ENCODE measurements at regions not wholly inside any gene's neighbourhood (a gene's known extent, or its start where the extent isn't known, plus 50 kb on each side); places are given as distances from the start of the nearest gene placed in this dataset.

DNA sequence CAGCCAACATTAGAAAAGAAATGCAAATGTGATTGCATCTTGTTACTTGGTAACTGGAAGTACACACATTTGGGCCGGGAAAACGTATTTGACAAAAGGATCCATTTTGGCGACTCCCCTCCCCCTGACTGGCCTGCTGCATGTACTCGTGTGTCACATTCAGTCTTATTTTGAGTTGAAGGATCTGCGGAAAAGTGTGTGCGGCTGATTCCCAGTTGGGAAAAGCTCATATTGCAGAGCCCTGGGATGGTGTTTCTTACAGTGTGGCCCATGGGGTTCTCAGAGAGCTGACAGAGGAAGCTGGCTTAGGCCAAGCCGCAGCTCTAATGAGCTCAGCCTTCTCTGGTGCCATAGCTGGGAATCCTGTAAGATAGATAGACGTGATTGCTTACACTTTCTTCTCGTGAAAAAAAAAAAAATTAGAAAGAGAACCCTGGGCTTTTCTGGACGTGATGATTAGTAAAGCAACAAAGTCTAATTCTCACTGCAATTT, 170.3 kb upstream of the ARGLU1 start:
- no peak for DNase-seq

DNA sequence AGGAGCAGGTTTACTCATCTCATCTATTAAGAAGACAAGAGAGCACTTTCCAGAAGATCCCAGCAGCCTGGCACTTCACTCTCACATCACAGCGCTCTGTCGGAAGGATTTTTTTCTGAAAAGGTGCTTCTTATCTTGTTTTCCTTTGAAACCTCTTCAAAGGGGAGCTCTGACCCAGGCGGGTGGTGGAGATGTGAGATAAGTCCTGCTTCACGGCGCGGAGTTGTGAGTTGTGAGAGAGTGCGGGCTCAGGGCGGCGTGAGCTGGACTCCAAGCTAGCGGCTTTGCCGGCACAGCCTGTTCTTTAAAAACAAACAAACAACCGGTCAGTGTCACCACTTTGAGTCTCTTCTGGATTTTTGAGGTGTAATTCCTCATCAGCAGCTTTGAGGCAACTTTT, 169.0 kb upstream of the ARGLU1 start:
- DNase-seq: no peak

DNA sequence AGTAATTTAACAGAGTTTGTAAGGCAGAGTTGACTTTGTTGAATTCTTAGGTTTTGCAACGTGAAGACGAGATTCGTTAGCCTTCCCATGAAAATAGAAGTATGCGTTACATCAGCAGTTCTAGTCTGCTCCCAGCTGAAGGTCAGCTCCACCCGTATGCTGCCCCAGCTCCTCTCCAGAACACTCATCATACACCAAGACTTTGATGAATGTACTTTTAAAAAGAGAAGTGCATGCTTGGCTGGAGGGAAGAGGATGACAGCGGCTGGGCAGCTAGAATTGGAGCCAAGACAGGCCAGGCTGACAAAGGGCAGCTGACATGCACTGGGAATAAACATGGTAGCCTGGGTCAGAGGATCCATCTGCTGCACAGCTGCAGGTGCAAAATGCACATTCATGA, 166.3 kb upstream of the ARGLU1 start:
- DNase-seq: no peak

DNA sequence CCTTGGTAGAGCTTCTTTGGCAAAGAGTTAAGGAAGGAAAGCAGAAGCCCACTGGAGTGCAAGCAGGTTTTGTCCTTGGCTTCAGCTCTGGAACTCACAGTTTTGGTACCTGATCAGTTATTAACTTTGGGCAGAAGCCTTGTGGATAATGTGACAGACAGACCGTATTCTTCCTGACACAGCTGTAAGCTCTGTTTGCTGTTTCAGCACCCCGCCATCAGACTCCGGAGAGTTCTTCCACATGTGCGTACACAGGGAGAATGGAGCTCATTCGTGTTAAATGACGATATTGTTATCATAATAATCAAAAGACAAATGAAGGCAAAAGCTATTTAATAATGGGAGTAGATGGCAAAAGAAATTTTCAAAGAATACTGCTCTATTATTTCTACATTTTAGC, 155.1 kb upstream of the ARGLU1 start:
- no peak for DNase-seq

DNA sequence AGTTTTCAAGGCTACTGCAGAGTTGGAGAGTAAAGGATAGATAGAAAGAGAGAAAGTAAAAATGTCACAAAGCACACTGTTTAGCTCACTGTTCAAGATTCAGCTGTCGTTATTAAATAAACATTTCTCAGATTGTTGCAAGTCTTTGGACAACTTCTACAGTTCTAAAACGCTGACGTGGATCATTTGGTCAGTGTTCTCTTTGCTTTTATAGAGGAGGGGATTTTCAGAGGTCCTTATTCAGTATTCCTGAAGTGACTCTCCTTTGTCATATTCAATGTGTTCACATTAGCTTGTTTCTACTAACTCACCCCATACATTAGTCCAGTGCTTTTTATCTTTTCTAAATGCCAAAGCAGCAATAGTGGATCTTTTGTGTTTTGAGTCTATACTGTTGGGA, 154.7 kb upstream of the ARGLU1 start:
- DNase-seq: no peak

DNA sequence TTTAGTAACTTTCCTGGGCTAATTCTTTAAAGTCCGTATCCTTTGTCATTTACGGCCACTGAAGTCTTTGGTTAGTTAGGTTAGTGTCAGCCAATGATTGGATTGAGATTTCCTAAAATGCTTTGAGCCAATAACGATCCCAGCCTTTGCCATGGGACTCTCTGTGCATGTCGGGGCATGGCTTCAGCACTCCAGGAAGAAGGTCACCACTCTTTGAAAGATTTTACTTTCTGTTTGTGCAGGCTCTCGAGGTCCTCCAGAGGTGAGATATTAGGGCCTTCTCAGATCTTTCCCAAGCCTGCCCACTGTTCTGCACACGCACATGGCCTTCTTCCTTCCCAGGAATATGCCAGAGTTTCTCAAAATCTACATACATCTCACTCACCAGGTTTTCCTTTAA, 153.7 kb upstream of the ARGLU1 start:
- no peak for DNase-seq

DNA sequence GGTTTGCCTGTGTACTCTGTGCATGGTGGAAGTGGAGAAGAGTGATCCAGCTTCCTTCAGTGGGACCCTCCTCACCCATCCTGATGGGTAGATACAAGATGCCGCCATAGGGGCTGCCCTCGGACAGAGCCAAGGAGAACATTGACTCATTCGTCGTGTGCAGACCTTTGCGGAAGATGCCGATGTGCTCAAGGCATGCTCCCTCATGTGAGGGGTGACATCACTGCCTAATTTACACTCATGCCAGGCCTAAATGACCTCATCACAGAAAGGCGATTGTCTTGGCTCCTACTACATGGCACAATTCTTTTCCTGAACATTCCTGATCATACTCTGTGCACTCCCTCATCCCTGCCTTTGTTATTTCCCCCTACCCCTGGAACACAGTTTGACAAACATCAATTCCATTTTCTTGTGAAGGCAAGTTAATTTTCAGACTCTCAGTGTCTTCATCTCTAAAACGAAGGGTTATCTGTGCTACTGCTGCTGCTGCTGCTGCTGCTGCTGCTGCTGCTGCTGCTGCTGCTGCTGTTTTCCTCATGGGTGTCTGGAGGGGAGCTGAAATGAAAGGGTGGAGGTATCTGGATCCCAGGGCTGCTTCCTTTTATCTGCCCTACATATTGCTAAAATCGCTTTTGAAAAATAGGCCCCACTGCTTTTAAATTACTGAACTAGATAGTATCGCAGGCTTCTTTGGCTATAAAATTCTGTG, 146.5 kb upstream of the ARGLU1 start:
- DNase-seq: no peak

DNA sequence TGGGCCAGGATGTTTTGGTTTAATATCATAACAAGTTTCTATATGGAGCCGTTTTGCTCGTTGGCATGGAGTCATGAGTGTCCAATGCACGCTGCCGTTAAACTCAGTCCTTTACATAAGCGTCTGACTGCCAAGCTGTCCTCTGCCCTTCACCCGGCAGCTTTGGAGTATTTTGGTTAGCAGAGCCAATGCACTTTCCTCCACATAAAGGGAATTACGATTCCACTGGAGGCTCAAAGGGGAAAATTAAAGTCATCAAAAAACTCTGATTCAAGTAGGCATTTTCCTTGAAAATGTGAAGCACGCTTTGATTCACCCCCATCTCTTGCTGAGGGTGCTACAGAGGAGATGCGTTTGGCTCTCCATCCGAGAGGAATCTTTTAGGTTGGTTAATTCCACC, 144.4 kb upstream of the ARGLU1 start:
- no peak for DNase-seq

DNA sequence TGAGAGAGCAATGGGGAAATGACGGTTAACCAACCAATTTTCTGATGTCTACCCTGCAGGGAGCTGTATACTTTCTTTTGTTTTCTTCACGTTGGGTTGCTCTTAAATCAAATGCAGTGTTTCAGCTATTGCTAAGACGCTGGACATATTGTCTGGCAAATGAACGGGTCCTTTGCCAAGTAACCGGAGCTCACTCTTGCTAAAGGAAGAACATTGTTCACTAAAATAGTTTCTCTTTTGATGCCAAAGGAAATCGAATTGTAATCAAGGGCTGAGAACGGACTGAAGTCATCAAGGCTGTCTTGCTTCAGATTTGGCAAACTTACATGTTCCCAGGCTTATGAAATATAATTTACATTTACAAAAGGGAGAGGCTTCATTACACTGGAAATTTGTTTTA, 142.3 kb upstream of the ARGLU1 start:
- no peak for DNase-seq

DNA sequence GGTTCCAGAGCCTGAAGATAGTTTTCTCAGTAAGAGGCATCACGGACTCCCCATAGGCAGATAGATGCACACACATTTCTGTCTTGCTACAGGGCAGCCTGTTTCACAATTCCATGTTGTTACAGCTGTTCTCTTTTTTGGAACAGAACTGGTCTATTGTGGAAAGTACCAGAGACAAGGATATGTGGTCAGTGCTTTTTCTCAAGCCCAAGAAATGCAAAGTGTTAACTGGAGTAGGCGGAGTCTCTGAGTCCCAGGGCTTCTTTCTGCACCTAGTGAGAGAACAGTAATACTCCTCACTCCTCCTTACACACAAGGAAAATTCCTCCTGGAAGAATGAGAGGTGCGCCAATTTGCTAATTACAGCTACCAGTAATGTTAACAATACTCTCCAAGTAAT, 141.6 kb upstream of the ARGLU1 start:
- no peak for DNase-seq

DNA sequence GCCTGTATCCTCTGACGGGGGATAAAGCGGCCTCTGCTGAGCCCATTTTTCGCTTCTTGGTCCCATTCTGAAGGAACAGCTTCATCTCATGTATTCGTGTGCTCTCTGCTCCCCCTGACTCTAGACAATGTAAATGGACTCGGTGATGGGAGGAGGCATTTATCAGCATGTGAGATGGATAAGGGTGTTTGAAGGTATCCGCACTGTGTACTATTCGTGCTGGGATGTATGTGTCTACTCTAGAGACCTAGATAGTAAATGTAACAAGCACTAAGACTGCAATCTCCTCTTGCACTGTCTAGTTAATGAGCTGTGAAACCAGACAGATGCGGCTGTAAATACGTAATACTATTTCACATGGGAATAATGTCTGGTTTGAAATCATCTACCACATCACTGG, 134.6 kb upstream of the ARGLU1 start:
- no peak for DNase-seq

DNA sequence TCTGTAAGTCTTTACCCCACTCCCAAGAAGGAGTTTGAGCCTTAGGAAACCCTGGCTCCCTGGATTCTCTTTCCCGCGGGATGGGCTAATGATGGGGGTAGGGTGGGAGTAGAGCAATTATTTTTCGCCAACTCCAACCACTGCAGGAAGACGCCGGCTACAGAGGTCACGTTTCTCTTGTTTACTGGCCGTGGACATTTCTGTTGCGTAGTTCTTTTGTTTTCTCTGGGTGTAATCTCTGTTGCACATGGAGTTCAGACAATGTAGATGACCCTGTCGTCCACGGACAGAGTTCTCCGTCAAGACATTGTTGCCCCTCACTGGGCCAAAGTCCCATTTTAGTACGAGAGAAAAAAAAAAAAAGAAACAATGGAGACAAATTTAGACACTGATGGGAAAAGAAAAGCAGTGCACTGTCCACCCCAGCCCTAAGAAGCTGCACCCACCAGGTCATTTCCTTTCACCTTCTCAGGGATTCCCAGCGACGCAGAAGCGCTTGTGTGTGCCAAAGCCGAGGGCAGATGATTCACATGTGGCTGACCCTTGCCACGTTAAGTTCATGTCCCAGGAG, 133.9 kb upstream of the ARGLU1 start:
- DNase-seq: no peak

DNA sequence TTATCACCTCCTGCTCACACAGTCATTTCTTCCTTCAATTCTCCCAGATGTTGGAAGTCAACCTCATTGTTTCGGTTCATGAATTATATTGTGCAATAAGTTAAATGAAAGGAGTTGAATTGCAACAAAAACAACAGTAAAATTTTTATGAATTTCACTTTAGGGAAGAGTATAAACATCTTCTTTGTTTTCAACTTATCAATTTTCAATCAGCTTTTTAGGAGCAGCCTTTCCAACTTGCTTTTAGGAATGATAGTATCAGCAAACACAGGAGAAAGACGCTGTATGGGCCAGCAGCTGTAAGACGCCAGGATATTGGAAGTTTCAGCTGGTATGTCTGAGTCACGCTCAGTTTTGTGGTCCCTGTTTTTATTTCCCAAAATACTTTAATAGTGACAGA, 132.5 kb upstream of the ARGLU1 start:
- no peak for DNase-seq

DNA sequence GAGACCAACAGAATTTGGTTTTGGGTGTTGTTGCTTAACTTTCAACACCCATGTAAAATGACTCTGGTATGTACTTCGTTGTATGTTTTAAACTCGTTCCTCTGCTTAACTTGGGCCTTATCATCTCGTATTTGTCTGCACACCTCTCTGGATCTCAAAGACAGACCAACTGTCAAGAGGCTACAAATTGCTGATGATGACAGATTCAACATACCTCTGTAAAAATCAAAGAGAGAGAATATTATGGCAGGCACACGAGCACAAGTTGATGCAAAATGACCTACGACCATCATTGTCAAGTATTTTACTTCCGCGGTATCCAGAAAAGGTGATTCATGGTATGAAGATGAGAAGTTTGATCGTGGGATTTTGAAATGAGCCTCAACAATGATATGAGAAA, 132.1 kb upstream of the ARGLU1 start:
- DNase-seq: no peak

DNA sequence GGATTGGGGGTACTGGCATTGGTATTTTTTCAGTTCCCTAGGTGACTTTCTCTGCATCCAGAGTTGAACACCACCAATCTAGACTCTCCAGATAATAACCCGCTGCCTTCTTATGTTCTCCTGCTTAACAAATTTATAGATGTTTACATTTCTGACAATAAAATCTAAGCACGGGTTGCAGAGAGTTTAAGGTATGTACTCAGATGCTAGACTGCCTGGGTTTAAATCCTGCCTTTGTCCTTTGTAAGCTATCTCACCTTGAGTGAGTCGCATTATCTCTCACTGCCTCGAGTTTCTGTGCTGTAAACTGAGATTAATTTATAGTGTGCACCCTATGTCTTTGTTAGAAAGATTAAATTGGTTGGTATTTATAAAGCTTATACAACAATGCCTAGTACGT, 131.4 kb upstream of the ARGLU1 start:
- no peak for DNase-seq

DNA sequence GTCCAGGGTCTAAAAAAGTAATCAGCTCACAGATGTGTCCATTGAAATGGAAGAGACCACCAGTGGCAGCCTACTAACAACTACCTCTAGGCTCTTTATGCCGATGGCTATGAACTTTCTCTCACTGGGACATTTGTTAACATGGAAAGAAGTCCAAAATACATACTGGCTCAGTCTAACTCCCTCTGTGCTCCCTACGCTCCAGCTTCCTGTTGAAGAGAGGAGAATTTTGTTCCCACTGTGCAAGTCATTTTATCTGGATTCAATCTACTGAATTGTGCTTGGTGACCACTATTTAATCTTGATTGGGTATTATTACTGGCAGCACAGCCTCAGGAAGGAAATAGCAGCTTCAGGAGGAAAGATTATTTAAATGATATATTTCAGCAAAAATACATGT, 128.8 kb upstream of the ARGLU1 start:
- no peak for DNase-seq

DNA sequence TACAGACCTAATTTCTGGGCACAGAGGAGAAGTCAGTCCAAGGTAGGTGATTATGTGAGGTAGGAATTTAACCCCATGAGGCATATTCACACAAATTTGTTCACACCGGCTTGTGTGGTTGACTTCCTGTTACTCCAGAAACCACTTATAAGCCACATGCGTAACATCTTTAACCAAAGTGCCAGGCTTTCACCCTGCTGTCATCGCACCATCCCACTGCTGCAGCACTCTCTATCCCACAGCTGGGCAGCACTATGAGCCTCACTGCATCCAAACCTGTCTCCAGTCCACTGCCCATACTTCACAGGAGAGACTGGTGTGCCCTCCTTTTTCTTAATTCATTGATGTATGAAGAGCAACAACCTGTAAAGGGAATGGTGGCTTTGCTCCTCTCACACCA, 128.2 kb upstream of the ARGLU1 start:
- DNase-seq: no peak

DNA sequence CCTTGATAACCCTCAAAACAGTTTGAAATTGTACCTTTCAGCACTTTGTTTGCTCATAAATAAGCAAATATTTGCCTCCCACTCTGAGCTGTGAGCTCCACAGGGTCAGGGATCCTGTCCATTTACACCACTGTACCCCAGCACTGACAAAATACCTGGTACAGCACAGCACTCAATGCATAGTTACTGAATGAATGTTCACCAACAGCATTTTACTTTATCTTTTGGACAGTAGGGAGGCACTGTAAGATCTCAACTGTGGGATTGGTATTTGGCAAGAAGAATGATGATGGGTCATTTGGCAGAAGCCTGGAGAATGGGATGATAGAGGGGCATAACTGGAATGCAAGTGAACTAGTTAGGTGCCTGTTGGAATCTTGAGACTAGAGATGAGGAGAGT, 127.2 kb upstream of the ARGLU1 start:
- DNase-seq: no peak

DNA sequence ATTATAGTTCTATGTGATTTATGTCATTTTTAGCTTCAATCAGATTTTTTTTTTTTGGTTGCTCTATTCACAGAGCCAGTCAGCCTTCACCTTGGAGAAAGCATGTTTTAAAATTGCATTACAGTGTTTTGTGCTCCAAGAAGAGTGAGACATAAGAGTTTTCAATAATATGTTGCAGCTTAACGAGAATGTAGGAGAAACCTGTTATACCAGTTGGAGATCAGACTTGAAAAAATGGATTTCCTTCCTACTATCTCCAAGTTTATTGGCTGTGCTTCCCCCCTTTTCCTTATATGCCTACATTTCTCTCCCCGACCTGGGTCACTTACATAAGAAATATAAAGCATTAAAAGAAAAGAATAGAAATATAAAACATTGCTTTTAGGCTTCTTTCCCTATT, 123.9 kb upstream of the ARGLU1 start:
- no peak for DNase-seq

DNA sequence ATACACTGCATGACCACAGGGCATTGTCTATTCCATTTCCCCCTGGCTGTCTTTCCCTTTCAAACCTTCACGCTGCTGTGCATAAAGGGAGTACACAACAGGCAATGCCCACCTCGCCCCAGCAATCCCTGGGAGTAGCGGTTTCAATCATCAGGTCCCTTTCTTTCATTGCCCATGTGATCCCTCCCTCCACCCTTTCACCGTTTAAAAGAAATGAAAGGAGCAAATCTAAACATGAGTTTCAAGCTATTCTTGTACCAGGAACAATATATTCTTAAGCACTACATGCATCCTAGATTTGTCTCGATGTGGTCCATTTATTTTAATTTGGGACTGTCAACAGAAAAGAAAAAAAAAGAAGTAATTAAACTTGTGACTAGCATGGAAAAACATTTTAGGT, 123.4 kb upstream of the ARGLU1 start:
- no peak for DNase-seq

DNA sequence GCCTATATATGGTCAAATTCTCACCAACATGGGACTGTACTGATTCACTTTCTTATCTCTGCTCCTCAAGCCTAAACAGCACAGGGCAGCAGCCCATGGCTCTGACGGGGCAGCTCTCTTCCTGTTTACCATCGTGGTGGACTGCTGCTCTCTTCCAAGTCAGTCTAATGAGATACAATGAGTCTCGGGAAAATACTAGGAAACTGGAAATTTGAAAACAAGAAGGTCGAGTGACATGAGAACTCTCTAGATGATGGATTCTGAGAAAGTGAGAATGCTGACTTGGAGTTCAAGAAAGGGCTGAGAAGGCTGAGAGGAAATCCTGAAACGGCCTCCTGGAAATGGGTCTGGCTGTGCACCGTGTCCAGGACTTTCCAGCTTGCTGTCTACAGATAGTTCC, 122.8 kb upstream of the ARGLU1 start:
- no peak for DNase-seq

DNA sequence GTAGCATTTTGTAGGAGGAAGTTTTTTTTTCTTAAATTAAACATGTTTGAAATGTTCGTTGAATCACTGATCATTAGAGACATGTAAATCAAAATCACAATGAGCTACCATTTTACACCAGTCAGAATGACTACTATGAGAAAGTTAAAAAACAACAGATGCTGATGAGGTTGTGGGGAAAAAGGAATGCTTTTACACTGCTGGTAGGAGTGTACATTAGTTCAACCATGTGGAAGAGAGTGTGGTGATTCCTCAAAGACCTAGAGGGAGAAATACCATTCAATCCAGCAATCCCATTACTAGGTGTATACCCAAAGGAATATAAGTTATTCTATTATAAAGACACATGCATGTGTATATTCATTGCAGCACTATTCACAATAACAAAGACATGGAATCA, 122.0 kb upstream of the ARGLU1 start:
- no peak for DNase-seq

DNA sequence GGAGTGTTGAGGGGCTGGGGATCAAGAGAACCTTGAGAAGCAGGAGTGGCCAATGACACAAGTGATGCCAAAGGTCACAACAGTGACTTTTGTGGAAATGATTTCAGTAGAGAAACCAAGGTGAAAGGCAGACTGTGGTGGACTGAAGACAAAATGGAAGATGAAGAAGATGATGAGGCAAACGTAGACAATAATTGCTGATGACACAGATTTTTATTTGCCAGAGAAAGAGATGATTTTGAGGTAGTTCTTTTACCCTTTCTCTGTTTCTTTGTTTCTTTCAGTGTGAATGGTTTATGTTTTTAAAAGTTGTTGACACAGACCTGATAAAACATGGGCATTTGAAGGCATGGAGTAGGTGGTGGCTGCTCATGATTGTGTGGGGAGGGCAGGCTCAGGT, 121.0 kb upstream of the ARGLU1 start:
- no peak for DNase-seq

DNA sequence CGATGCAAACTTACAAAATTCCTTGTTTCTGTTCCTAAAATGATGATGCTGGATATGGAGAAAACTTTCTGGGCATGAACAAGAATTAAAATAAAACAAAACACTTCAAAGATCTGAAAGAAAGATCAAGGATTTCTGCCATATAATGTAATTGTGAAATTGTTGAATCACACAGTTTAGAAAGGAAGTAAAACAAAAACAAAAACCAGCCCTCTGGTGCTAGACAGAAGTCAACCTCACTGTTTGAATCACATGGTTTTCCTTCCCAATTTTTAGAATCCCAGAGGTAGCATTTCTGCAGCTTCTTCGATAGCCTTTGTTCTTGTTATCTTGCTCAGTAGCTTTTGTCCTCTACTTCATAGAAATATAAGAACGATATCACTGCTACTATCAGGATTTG, 118.2 kb upstream of the ARGLU1 start:
- DNase-seq: no peak

DNA sequence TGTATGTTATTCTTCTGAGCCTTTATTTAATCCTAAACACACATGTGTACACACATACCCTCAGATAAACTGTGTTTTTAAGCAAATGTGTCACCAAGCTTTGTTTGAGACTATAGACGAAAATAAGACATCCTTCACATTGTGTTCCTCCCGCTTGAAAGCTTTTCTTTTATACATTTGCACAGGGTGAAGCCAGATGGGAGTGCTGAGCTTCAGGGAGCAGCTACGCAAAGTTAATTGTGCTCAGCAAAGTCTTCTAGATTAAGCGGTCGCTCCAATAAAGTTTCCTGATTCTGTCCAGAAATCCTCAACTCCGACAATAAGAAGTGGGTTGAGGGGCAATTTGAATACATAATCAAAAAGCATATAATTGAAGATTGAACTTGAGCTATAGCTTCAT, 117.2 kb upstream of the ARGLU1 start:
- no peak for DNase-seq

Measured in cerebellar nuclear complex (tissue), 1 donor.